Epithelial cell of esophagus (primary cell): ENCODE measurements at regions not wholly inside any gene's neighbourhood (a gene's known extent, or its start where the extent isn't known, plus 50 kb on each side); places are given as distances from the start of the nearest gene placed in this dataset.

Experiments
- DNase-seq: peaks from one replicate; pipeline ENCODE4 v3.0.0; 2010; ENCODE audit warnings: low read depth
- H3K4me3 ChIP-seq: 2 replicates; pipeline ENCODE4 v1.5.1; 2011; ENCODE audit warnings: mild to moderate bottlenecking, low read length, control low read depth
- TF ChIP-seq, protein P1 (sequence below): IDR thresholded peaks from 2 replicates; pipeline ENCODE4 v1.5.1; 2011; ENCODE audit warnings: low read depth, mild to moderate bottlenecking, low read length, control low read depth, inconsistent platforms; ENCODE audit not compliant: insufficient read depth; ENCODE audit errors: missing control alignments

DNA sequence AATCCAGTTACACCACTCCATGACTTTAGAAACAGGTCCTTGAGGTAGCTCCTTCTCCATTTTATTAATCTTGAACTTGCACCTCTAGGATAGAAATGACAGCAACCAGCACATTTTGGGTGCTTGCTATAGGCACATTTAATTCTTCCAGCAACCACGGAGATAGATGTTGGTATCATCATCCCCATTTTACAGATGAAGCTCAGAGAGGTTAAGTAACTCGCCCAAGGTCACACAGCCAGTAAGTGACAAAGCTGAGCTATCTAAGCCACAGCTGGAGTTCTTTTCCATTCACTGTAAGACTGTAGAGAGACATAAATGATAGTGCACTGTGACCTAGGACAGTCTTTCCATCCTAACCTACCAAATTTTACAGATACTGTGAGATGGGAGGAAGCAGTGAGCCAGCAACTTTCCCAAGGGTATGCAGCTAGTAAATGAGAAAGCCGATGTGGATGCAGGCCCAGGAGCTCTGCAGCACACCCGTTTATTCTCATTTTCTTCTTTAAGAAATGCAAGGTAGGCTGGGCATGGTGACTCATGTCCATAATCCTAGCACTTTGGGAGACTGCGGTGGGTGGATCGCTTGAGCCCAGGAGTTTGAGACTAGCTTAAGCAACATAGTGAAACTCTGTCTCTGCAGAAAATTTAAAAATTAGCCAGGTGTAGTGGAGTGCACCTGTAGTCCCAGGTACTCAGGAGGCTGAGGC lies 103.2 kb downstream of the TBX5 start:
- no peak for DNase-seq
- TF ChIP-seq, protein P1, sequence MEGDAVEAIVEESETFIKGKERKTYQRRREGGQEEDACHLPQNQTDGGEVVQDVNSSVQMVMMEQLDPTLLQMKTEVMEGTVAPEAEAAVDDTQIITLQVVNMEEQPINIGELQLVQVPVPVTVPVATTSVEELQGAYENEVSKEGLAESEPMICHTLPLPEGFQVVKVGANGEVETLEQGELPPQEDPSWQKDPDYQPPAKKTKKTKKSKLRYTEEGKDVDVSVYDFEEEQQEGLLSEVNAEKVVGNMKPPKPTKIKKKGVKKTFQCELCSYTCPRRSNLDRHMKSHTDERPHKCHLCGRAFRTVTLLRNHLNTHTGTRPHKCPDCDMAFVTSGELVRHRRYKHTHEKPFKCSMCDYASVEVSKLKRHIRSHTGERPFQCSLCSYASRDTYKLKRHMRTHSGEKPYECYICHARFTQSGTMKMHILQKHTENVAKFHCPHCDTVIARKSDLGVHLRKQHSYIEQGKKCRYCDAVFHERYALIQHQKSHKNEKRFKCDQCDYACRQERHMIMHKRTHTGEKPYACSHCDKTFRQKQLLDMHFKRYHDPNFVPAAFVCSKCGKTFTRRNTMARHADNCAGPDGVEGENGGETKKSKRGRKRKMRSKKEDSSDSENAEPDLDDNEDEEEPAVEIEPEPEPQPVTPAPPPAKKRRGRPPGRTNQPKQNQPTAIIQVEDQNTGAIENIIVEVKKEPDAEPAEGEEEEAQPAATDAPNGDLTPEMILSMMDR = no peak
- no peak overlapping the region for H3K4me3 ChIP-seq

DNA sequence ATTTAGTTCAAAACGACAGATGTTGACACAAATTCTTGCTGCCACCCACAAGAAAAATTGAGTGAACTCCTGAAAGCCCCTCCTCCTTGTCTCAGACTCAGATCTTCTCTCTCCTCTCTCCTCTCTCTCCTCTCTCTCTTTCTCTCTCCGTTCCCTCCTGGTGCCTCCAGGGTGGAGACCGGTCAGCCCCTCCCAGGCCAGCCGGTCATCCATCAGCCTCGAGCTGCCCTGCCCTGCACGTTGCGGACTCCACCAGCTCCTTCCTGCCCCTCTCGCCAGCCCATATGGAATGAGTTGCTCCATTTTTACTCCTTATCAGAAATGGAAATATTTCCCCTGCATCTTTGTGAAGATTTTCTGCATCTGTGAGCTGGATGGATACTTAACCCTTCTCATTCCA lies 103.8 kb downstream of the TBX5 start:
- TF ChIP-seq, protein P1 = no peak

DNA sequence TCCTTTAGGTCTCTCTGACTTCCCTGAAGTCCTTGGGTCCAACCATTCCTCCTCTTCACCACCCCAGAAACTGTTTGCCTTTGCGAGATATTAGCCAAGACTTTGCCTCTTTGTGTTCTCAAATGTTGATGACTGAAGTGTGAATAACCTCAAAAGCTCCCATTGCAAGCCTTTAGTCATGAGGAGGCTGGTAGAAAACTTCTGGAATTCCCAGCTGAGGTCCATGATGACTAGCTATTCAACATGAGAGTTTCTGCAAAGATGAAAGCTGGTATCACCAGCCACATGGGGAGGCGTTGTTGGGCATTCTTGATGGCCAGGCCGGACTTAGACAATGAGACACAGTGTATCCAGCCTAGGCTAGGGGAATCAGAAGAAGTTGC lies 111.7 kb downstream of the TBX5 start:
- TF ChIP-seq, protein P1 = no peak
- H3K4me3 ChIP-seq = no peak overlapping the region
- DNase-seq = no peak

More for the DNA sequence above, 103.8 kb downstream of the TBX5 start:
- no peak for DNase-seq
- no peak overlapping the region for H3K4me3 ChIP-seq

DNA sequence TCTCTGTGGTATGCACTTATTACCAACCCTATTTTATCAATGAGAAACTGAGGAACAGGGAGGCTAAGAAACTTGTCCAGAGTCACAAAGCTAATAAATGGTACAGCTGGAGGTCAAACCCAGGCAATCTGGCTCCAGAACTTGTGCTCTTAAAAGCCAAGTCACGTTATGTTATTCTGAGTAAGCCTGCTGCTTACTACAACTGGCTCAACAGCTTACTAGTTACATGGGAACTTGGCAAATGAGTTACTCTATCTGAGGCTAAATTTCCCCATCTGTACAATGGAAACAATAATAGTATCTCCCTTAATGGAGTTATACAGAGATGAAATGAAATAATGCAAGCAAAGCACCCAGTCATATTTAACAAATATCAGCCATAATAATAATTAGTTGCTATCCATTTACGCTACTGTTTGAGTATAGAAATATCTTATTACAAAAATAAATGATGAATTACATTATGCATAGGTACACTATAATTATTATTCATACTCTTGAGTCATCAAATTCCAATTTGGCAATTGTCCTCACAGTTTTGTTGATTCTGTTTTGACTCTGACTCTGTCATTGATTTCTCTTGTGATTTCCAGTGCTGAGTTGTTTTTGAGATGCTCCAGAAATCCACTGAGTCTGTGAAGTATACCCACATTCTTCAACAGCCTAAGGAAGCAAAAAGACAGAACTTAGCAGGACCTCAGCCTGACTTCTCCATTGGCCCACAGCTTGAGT lies 112.2 kb downstream of the TBX5 start:
- no peak for DNase-seq
- no peak overlapping the region for H3K4me3 ChIP-seq
- TF ChIP-seq, protein P1 = no peak

DNA sequence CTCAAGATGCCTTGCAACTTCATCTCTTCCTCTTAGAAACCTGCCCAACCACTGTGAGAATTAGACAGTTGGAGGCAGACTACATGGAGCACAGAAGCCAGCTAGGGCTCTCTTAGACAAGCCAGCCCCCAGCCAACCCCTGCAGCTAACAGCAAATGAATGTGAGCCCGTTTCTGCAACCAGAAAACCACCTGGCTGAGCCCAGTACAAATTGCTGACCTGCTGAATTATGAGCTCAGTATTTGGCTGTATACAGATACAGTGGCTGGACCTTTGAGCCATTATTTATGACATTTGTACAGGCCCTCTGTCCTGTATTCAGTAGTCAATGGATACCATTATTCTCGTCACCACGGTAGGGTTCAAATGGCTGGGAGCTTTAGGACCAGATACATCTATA lies 112.9 kb downstream of the TBX5 start:
- DNase-seq = no peak
- no peak overlapping the region for H3K4me3 ChIP-seq
- TF ChIP-seq, protein P1 = no peak

DNA sequence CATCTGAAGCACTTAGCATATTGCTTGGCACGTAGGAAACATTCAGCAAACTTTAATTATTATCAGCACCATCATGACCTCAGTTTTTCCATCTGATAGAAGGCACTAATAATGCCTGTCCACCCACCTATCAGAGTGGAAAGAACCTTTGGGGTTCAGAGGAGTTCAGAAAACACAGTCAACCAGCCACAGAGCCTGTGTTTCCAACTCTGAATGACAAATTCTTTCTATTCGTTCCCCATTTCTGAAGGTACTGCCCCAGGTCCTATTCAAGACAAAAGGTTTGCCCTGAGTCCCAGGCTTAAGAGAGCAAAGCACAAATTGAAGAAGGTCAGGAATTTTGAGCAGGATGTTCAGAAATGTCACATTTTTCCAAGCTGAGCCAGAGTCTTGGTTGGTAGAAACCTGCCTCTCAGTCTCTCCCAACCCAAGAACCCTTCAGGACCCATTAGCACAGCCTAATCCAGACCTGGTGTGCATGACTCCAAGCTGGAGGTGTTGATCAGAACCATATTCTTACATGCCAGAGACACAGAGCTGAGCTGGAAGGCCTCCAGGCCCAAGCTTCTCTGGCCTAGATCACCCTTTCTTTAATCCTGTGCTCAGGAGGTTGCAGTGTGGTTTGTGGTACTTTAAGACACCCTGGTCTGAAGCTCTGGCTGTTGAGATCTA lies 114.4 kb downstream of the TBX5 start:
- H3K4me3 ChIP-seq = no peak overlapping the region
- DNase-seq = no peak
- TF ChIP-seq, protein P1 = no peak
